H1 (cell line): ENCODE measurements at regions not wholly inside any gene's neighbourhood (a gene's known extent, or its start where the extent isn't known, plus 50 kb on each side); places are given as distances from the start of the nearest gene placed in this dataset.
"Not testable (repeated sequence)": the region's sequence is repeated elsewhere in the genome, so short reads cannot be mapped to it uniquely, and the experiment has no call there.

ENCODE experiments used
- BRCA1 ChIP-seq: IDR thresholded peaks from 2 replicates; pipeline ENCODE4 v1.6.1; 2012; ENCODE audit warnings: low read depth, low read length, improper control_type of control experiment
- CTCF ChIP-seq, 3 experiments: IDR thresholded peaks; 1 replicate in 2 of 3; 2 replicates in 1 of 3; pipeline versions ENCODE4 v1.5.1 to v1.6.1; 2011; ENCODE audit warnings: low read length in 3 of 3, mild to moderate bottlenecking in 3 of 3, inconsistent platforms in 2 of 3, low read depth in 1 of 3, moderate library complexity in 1 of 3; ENCODE audit not compliant: insufficient read depth in 1 of 3; ENCODE audit errors: control extremely low read depth in 1 of 3
- GABPA ChIP-seq: IDR thresholded peaks from 2 replicates; pipeline ENCODE4 v1.6.1; 2011; ENCODE audit warnings: mild to moderate bottlenecking, low read length, moderate library complexity, borderline replicate concordance; ENCODE audit not compliant: insufficient read depth
- HDAC6 ChIP-seq: IDR thresholded peaks from one replicate; pipeline ENCODE4 v1.7.1; 2012; ENCODE audit warnings: low read depth, mild to moderate bottlenecking, inconsistent platforms, low read length, moderate library complexity
- YY1 ChIP-seq: IDR thresholded peaks from 2 replicates; pipeline ENCODE4 v1.6.1; 2011; ENCODE audit warnings: low read depth, mild to moderate bottlenecking, low read length

- not testable (repeated sequence) for TF ChIP-seq BRCA1; CTCF (IDR thresholded peaks at IDR 0.05; ENCODE audit: control extremely low read depth in 1 of 3, insufficient read depth in 1 of 3, low read depth in 1 of 3, low read length in 3 of 3); GABPA; YY1; HDAC6
Observed at GRCh38 chr6:87752503-87752902, 50.5 kb upstream of the AKIRIN2 start.
